ENCODE measurements at regions not wholly inside any gene's neighbourhood (a gene's known extent, or its start where the extent isn't known, plus 50 kb on each side); places are given as distances from the start of the nearest gene placed in this dataset.

DNA sequence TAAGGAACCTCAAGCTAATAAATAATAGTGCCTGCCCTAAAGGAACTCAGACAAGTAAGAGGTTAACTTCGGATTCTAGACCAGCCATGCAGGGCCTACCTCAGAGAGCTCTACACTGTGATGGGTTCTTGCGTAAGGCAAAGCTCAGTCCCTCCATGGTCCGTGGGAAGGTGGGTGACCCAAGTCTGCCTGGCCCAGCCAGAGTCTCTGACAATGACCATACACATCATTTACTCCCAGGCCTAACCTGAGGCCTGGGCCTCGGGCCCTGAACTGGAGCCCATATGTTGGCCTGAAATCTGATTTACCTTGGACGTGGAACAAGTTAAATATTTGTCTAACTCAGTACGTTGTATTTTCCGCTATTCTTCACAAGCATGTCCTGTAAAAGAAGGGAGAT, 55.1 kb downstream of the TMEM174 start:
- DNase-seq (ENCODE audit: low spot score): no peak

Measured in LoVo (cell line).